ENCODE measurements at regions not wholly inside any gene's neighbourhood (a gene's known extent, or its start where the extent isn't known, plus 50 kb on each side); places are given as distances from the start of the nearest gene placed in this dataset.

DNA sequence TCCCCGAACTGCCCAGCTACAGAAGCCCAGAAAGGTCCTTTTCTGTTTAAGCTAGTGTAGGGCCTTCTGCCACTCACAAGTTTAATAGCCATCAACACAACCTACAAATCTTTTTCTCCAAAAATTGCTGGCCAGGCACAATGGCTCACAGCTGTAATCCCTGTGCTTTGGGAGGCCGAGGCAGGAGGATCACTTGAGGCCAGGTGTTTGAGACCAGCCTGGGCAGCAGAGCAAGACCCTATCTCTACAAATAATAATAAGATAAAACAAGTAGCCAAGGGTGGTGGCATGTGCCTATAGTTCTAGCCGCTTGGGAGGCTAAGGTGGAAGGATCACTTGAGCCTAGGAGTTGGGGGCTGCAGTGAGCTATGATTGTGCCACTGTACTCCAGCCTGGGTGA, 176.4 kb downstream of the HSD17B3 start (continued):
- TF ChIP-seq, protein P1, sequence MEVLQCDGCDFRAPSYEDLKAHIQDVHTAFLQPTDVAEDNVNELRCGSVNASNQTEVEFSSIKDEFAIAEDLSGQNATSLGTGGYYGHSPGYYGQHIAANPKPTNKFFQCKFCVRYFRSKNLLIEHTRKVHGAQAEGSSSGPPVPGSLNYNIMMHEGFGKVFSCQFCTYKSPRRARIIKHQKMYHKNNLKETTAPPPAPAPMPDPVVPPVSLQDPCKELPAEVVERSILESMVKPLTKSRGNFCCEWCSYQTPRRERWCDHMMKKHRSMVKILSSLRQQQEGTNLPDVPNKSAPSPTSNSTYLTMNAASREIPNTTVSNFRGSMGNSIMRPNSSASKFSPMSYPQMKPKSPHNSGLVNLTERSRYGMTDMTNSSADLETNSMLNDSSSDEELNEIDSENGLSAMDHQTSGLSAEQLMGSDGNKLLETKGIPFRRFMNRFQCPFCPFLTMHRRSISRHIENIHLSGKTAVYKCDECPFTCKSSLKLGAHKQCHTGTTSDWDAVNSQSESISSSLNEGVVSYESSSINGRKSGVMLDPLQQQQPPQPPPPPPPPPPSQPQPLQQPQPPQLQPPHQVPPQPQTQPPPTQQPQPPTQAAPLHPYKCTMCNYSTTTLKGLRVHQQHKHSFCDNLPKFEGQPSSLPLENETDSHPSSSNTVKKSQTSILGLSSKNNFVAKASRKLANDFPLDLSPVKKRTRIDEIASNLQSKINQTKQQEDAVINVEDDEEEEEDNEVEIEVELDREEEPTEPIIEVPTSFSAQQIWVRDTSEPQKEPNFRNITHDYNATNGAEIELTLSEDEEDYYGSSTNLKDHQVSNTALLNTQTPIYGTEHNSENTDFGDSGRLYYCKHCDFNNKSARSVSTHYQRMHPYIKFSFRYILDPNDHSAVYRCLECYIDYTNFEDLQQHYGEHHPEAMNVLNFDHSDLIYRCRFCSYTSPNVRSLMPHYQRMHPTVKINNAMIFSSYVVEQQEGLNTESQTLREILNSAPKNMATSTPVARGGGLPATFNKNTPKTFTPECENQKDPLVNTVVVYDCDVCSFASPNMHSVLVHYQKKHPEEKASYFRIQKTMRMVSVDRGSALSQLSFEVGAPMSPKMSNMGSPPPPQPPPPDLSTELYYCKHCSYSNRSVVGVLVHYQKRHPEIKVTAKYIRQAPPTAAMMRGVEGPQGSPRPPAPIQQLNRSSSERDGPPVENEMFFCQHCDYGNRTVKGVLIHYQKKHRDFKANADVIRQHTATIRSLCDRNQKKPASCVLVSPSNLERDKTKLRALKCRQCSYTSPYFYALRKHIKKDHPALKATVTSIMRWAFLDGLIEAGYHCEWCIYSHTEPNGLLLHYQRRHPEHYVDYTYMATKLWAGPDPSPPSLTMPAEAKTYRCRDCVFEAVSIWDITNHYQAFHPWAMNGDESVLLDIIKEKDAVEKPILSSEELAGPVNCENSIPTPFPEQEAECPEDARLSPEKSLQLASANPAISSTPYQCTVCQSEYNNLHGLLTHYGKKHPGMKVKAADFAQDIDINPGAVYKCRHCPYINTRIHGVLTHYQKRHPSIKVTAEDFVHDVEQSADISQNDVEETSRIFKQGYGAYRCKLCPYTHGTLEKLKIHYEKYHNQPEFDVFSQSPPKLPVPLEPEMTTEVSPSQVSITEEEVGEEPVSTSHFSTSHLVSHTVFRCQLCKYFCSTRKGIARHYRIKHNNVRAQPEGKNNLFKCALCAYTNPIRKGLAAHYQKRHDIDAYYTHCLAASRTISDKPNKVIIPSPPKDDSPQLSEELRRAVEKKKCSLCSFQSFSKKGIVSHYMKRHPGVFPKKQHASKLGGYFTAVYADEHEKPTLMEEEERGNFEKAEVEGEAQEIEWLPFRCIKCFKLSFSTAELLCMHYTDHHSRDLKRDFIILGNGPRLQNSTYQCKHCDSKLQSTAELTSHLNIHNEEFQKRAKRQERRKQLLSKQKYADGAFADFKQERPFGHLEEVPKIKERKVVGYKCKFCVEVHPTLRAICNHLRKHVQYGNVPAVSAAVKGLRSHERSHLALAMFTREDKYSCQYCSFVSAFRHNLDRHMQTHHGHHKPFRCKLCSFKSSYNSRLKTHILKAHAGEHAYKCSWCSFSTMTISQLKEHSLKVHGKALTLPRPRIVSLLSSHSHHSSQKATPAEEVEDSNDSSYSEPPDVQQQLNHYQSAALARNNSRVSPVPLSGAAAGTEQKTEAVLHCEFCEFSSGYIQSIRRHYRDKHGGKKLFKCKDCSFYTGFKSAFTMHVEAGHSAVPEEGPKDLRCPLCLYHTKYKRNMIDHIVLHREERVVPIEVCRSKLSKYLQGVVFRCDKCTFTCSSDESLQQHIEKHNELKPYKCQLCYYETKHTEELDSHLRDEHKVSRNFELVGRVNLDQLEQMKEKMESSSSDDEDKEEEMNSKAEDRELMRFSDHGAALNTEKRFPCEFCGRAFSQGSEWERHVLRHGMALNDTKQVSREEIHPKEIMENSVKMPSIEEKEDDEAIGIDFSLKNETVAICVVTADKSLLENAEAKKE (CRISPR knock-in tag; IDR thresholded peaks at IDR 0.05): no peak
- TF ChIP-seq NANOG (IDR thresholded peaks at IDR 0.05; ENCODE audit: borderline replicate concordance) (no peak), CTCF (conservative IDR thresholded peaks at IDR 0.05; ENCODE audit: low read depth in 2 of 2) (no peak), EZH2 (IDR thresholded peaks at IDR 0.05; ENCODE audit: low read depth, unreplicated experiment) (no peak), ZNF331 (CRISPR knock-in tag; IDR thresholded peaks at IDR 0.05; ENCODE audit: low read depth) (no peak)

DNA sequence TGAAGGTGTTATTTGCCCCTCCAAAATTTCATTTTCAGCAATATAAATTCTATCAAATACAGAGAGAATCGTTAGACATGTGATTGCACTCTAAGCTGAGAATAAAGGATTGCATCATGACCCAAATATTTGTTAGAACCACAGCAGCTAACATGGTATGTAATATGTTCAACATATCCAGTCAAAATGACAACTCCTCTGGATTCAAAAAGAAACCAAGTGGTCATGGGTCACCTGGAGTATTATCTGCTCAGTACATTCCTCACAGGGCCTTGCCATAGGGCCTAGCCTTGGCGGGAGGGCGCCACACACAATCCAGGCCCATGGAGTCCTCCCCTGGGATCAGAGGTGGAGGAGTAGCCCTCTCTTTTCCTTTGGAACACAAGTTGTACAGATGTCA, 179.2 kb downstream of the HSD17B3 start:
- DNase-seq (ENCODE audit: low spot score): no peak
- Histone ChIP-seq H3K27ac (ENCODE audit: low read depth) (no peak overlapping the region), H4K20me1 (replicated peaks; ENCODE audit: insufficient read depth) (no peaks in the 10 kb centered on the region), H3K9me2 (ENCODE audit: insufficient read depth) (peaks cover 5% of the 10 kb centered on the region; the same call in 1 of the 2 replicates), H3K27me3 (ENCODE audit: insufficient read depth) (no peaks in the 10 kb centered on the region), H3K36me3 (ENCODE audit: insufficient read depth) (peaks cover 7% of the 10 kb centered on the region; the same call in 1 of the 2 replicates), H2AFZ (no peak overlapping the region), H3K79me2 (replicated peaks; ENCODE audit: insufficient read depth) (no peaks in the 10 kb centered on the region), H3F3A (replicated peaks; ENCODE audit: low read depth) (no peaks in the 10 kb centered on the region), H3K4me3 (no peak overlapping the region), H3K4me1 (ENCODE audit: insufficient read depth) (peaks cover 18% of the 10 kb centered on the region), H3K4me2 (no peak overlapping the region)
- TF ChIP-seq ZNF114 (CRISPR knock-in tag; IDR thresholded peaks at IDR 0.05) (no peak), REST (IDR thresholded peaks at IDR 0.05; ENCODE audit: unreplicated experiment) (no peak), EZH2phosphoT487 (IDR thresholded peaks at IDR 0.05; ENCODE audit: unreplicated experiment) (no peak), NANOG (IDR thresholded peaks at IDR 0.05; ENCODE audit: borderline replicate concordance) (no peak)
- Mint-ChIP-seq H3K27ac (no peak overlapping the region), H3K27me3 (ENCODE audit: insufficient read depth, low read depth, poor library complexity) (peaks cover 16% of the 10 kb centered on the region), H3K4me1 (peaks cover 12% of the 10 kb centered on the region), H3K9me3 (peaks cover 26% of the 10 kb centered on the region), H3K36me3 (ENCODE audit: low read depth) (peaks cover 12% of the 10 kb centered on the region; the same call in 2 of the 3 replicates), H3K4me3 (no peak overlapping the region)
- no peak for ATAC-seq
